CD4-positive, alpha-beta T cell treated with Interleukin-6 for 4 hours (primary cell): ENCODE measurements at regions not wholly inside any gene's neighbourhood (a gene's known extent, or its start where the extent isn't known, plus 50 kb on each side); places are given as distances from the start of the nearest gene placed in this dataset.
A peak's percentile ranks its signal among the peaks of the same experiment; 100 is the strongest.

Source experiments
- DNase-seq: peaks from one replicate; pipeline ENCODE4 v3.0.0-alpha.2; 2020; ENCODE audit warnings: mixed read lengths

DNA sequence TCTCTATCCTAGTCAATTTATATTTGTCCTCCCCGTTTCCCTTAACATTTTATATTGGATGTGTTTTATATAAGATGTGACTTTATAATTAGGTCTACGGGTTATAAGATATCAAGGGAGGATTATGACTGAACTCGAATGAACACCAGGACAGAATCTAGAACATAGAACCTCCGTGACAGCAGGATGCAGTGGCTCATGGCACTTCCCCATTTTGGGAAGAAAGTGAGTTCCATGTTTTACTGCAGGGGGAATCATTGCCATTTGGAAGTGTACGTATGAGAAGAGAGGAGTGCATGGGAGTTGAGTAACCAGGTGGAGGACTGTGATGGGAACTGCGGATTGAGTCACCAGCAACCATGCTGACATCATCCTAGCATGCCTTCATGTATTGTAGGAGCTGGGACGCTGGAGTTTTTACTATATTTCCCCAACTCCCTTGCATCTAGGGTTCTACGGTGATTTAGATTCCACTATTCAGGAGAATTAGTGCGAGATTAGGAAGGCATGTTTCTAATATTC, 56.1 kb upstream of the FOXC1 start:
- DNase-seq: no peak

DNA sequence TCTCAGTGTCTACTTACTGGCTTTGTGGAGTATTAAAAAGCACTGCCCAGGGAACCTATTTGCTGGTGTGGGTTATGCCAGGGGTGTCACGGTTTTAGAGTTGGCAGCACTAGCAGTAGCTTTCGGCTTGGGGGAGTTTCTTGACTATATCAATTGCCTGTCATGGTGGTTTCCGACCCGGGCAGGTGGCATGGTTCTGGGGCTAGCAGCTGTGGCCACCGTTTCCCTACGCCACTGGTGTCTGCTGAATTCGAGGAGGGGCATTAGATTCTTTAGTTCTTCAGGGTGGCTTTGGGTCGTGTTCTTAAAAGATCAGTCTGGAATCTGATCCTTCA, 55.6 kb upstream of the FOXC1 start:
- no peak for DNase-seq

DNA sequence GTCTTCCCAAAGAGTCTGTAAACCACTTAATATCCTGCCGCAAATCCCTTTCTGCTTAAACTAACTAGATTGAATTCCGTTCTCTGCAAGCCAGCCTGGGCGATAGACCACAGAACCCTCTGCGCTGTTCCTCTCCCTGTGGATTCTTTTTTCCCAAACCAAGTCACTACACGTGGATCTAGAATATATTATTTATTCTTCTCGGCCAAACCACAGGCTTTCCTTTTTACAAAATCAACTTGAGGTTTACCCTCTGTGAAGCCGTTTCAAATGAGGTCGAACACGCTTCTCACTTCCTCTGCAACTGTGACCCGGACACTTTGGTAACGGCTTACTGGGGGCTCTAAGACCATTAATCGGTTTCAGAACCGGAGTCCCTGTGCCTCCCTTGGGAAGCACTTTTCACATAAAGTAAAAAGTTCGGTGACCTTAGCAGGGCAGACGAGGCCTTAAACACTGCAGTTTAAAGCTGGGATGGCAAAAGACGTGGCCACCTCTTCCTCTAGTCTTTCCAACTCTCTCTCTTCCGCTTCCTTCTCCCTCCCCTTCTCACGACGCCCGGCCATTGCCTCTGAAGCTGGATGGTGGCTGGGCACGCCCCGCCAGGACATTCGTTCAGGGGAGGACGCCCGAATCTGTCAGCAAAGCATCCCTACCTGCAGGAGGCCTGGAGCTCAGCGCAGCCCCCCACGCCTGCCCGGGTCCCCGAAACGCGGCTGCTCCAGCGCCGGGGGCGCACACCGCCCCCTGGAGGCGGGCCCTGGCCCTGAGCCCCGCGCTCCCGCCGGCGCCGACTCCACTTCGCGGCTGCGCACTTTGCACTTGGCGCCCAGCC, 55.0 kb upstream of the FOXC1 start:
- DNase-seq: peak; percentile 81

DNA sequence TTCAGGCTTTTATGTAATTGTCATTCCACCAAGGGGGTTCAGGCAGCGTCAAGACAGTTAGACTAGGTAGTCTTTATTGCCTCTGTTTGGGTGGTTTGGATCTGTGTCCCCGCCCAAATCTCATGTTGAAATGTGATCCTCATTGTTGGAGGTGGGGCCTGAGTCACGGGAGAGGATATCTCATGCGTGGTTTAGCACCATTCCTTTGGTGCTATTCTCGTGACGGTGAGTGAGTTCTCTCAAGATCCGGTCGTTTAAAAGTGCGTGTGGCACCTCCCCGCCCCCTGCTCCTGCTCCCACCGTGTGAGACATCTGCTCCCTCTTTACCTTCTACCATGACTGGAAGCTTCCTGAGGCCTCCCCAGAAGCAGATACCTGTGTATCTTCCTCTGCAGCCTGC, 51.3 kb upstream of the FOXC1 start:
- DNase-seq: no peak
